GM23248 (cell line): ENCODE measurements at regions not wholly inside any gene's neighbourhood (a gene's known extent, or its start where the extent isn't known, plus 50 kb on each side); places are given as distances from the start of the nearest gene placed in this dataset.

Experiments
- DNase-seq: peaks from one replicate; pipeline ENCODE4 v3.0.0-alpha.2; 2015
- H2AFZ ChIP-seq: fragments of 200-600 bp; sonication (generic); 2 replicates; pipeline ENCODE4 v1.6.1; 2016; ENCODE audit warnings: antibody characterized with exemption
- H3F3A ChIP-seq: fragments of 200-600 bp; sonication (generic); 2 replicates; pipeline ENCODE4 v1.6.1; 2016; ENCODE audit warnings: mild to moderate bottlenecking, antibody characterized with exemption, mixed run types; ENCODE audit not compliant: insufficient read depth
- H3K27ac ChIP-seq: fragments of 200-600 bp; sonication (generic); 2 replicates; pipeline ENCODE4 v1.5.1; 2016; ENCODE audit warnings: mild to moderate bottlenecking
- H3K27me3 ChIP-seq: fragments of 200-600 bp; sonication (generic); replicated peaks from 2 replicates; pipeline ENCODE4 v1.6.1; 2016; ENCODE audit warnings: mild to moderate bottlenecking; ENCODE audit not compliant: insufficient read depth
- H3K36me3 ChIP-seq: fragments of 200-600 bp; sonication (generic); 2 replicates; pipeline ENCODE4 v1.6.1; 2016; ENCODE audit warnings: low read depth, mild to moderate bottlenecking
- H3K4me1 ChIP-seq: fragments of 200-600 bp; sonication (generic); 2 replicates; pipeline ENCODE4 v1.6.1; 2016; ENCODE audit warnings: mild to moderate bottlenecking; ENCODE audit not compliant: insufficient read depth
- H3K4me2 ChIP-seq: fragments of 200-600 bp; sonication (generic); one replicate; pipeline ENCODE4 v1.6.1; 2016; ENCODE audit warnings: mild to moderate bottlenecking; ENCODE audit not compliant: unreplicated experiment
- H3K4me3 ChIP-seq: fragments of 200-600 bp; sonication (generic); 2 replicates; pipeline ENCODE4 v1.5.1; 2016; ENCODE audit warnings: mild to moderate bottlenecking
- H3K79me2 ChIP-seq: fragments of 200-600 bp; sonication (generic); 2 replicates; pipeline ENCODE4 v1.6.1; 2016; ENCODE audit warnings: mild to moderate bottlenecking; ENCODE audit not compliant: insufficient read depth
- H3K9ac ChIP-seq: fragments of 200-600 bp; sonication (generic); 2 replicates; pipeline ENCODE4 v1.6.1; 2016; ENCODE audit warnings: mild to moderate bottlenecking
- H3K9me2 ChIP-seq: fragments of 200-600 bp; sonication (generic); 2 replicates; pipeline ENCODE4 v1.6.1; 2016; ENCODE audit warnings: mixed run types, mild to moderate bottlenecking, moderate library complexity; ENCODE audit not compliant: insufficient read depth
- H3K9me3 ChIP-seq: fragments of 200-600 bp; sonication (generic); one replicate; pipeline ENCODE4 v1.6.1; 2017; ENCODE audit warnings: low read depth
- H4K20me1 ChIP-seq: fragments of 200-600 bp; sonication (generic); 2 replicates; pipeline ENCODE4 v1.6.0; 2016; ENCODE audit not compliant: insufficient read depth
- EZH2 ChIP-seq: fragments of 200-600 bp; sonication (generic); IDR thresholded peaks from 2 replicates; pipeline ENCODE4 v1.6.1; 2018; ENCODE audit warnings: antibody characterized with exemption, mild to moderate bottlenecking; ENCODE audit not compliant: insufficient read depth, poor library complexity, severe bottlenecking
- EZH2phosphoT487 ChIP-seq: fragments of 200-600 bp; sonication (generic); IDR thresholded peaks from 2 replicates; pipeline ENCODE4 v1.6.1; 2018; ENCODE audit warnings: antibody characterized with exemption, moderate library complexity, mild to moderate bottlenecking, low read depth; ENCODE audit not compliant: insufficient read depth
- WGBS, 2 experiments: methylation state at CpG; one replicate each; pipeline ENCODE4 v1.1.6; 2015 to 2017; ENCODE audit warnings: low lambda C conversion rate in 2 of 2, low coverage in 1 of 2; ENCODE audit errors: missing lambda C conversion rate in 2 of 2; 5-methylcytosine and 5-hydroxymethylcytosine counted together
- in situ Hi-C: fragments of 300-500 bp; cut with MboI; formaldehyde crosslinking; loops from 2 replicates; pipeline ENCODE4 v1.15.0; 2020

GRCh38 chr16:13808102-13808501 lies 111.9 kb upstream of the ERCC4 start:
- WGBS, 2 experiments, result 55 to 58% methylated on average over 8 of the region's 8 CpGs
- no peaks in the 10 kb centered on the region for H3K4me1 ChIP-seq
- in situ Hi-C loops, result no loop called here

GRCh38 chr16:13809765-13810164 lies 110.2 kb upstream of the ERCC4 start:
- Histone ChIP-seq H3K4me1 (no peaks in the 10 kb centered on the region), H3K9me3 (no peaks in the 10 kb centered on the region), H3K27ac (no peak overlapping the region), H3K4me3 (no peak overlapping the region), H3K9ac (no peak overlapping the region), H3K36me3 (no peaks in the 10 kb centered on the region), H3K4me2 (no peak overlapping the region), H4K20me1 (no peaks in the 10 kb centered on the region), H3F3A (no peaks in the 10 kb centered on the region), H3K79me2 (no peaks in the 10 kb centered on the region), H2AFZ (no peak overlapping the region), H3K27me3 (no peaks in the 10 kb centered on the region), H3K9me2 (no peaks in the 10 kb centered on the region)
- in situ Hi-C loops, result no loop called here
- DNase-seq, result no peak
- no peak for TF ChIP-seq EZH2
- no peak for TF ChIP-seq EZH2phosphoT487

More at GRCh38 chr16:13808102-13808501, 111.9 kb upstream of the ERCC4 start:
- Histone ChIP-seq H3K9me2 (no peaks in the 10 kb centered on the region), H3K36me3 (no peaks in the 10 kb centered on the region), H3K79me2 (no peaks in the 10 kb centered on the region), H3K4me2 (no peak overlapping the region), H3F3A (no peaks in the 10 kb centered on the region), H3K4me3 (no peak overlapping the region), H3K9me3 (no peaks in the 10 kb centered on the region), H3K9ac (no peak overlapping the region), H3K27ac (no peak overlapping the region), H4K20me1 (no peaks in the 10 kb centered on the region), H3K27me3 (no peaks in the 10 kb centered on the region), H2AFZ (no peak overlapping the region)
- TF ChIP-seq EZH2phosphoT487 (no peak), EZH2 (no peak)
- no peak for DNase-seq

GRCh38 chr16:13811834-13812233 lies 108.1 kb upstream of the ERCC4 start:
- Histone ChIP-seq H3F3A (no peaks in the 10 kb centered on the region), H3K4me3 (no peak overlapping the region), H3K9ac (no peak overlapping the region), H3K9me2 (no peaks in the 10 kb centered on the region), H2AFZ (no peak overlapping the region), H3K36me3 (no peaks in the 10 kb centered on the region), H3K9me3 (no peaks in the 10 kb centered on the region), H3K4me2 (no peak overlapping the region), H3K27me3 (no peaks in the 10 kb centered on the region), H3K79me2 (no peaks in the 10 kb centered on the region), H3K27ac (no peak overlapping the region), H4K20me1 (no peaks in the 10 kb centered on the region), H3K4me1 (no peaks in the 10 kb centered on the region)
- in situ Hi-C loops, result no loop called here
- TF ChIP-seq EZH2 (no peak), EZH2phosphoT487 (no peak)
- WGBS, 2 experiments, result 1 to 3% methylated on average over 3 of the region's 3 CpGs
- DNase-seq, result no peak

GRCh38 chr16:13816701-13817100 lies 103.3 kb upstream of the ERCC4 start:
- no peak for DNase-seq
- H4K20me1 ChIP-seq, result no peaks in the 10 kb centered on the region
- no peak for TF ChIP-seq EZH2
- no peaks in the 10 kb centered on the region for H3K9me2 ChIP-seq
- H3K27me3 ChIP-seq, result no peaks in the 10 kb centered on the region
- H3F3A ChIP-seq, result no peaks in the 10 kb centered on the region
- H3K9me3 ChIP-seq, result no peaks in the 10 kb centered on the region
- H3K27ac ChIP-seq, result no peak overlapping the region
- in situ Hi-C loops, result no loop called here
- no peaks in the 10 kb centered on the region for H3K4me1 ChIP-seq
- H3K4me2 ChIP-seq, result no peak overlapping the region
- H3K4me3 ChIP-seq, result no peak overlapping the region
- H3K36me3 ChIP-seq, result no peaks in the 10 kb centered on the region
- no peak overlapping the region for H2AFZ ChIP-seq
- H3K9ac ChIP-seq, result no peak overlapping the region
- H3K79me2 ChIP-seq, result no peaks in the 10 kb centered on the region

- WGBS, 2 experiments, result 49 to 55% methylated on average over 6 of the region's 6 CpGs
- no peak overlapping the region for H2AFZ ChIP-seq
- no peaks in the 10 kb centered on the region for H3K4me1 ChIP-seq
- no peaks in the 10 kb centered on the region for H3K79me2 ChIP-seq
- H3K27me3 ChIP-seq, result no peaks in the 10 kb centered on the region
- in situ Hi-C loops, result no loop called here
- H3K4me3 ChIP-seq, result no peak overlapping the region
- H3K36me3 ChIP-seq, result no peaks in the 10 kb centered on the region
- no peak for DNase-seq
- no peaks in the 10 kb centered on the region for H3K9me2 ChIP-seq
- H3K9ac ChIP-seq, result no peak overlapping the region
- TF ChIP-seq EZH2phosphoT487 (no peak), EZH2 (no peak)
- no peaks in the 10 kb centered on the region for H3K9me3 ChIP-seq
- H3K4me2 ChIP-seq, result no peak overlapping the region
- H3F3A ChIP-seq, result no peaks in the 10 kb centered on the region
- no peak overlapping the region for H3K27ac ChIP-seq
- no peaks in the 10 kb centered on the region for H4K20me1 ChIP-seq
Measured at GRCh38 chr16:13823501-13823900, 96.5 kb upstream of the ERCC4 start.
